ENCODE measurements at regions not wholly inside any gene's neighbourhood (a gene's known extent, or its start where the extent isn't known, plus 50 kb on each side); places are given as distances from the start of the nearest gene placed in this dataset.

GRCh38 chr7:53609185-53609584, 573.8 kb downstream of the POM121L12 start:
- intact Hi-C loops (cut with micrococcal nuclease; ENCODE audit: unreplicated experiment) = no loop called here
- Histone ChIP-seq H3K4me1 (replicated peaks; ENCODE audit: insufficient read depth) (no peaks in the 10 kb centered on the region), H3K36me3 (ENCODE audit: low read depth) (no peaks in the 10 kb centered on the region), H3K27me3 (ENCODE audit: insufficient read depth, low read depth) (no peaks in the 10 kb centered on the region), H3K27ac (no peak overlapping the region), H2AFZ (no peak overlapping the region), H3K4me2 (no peak overlapping the region), H4K20me1 (ENCODE audit: insufficient read depth) (no peaks in the 10 kb centered on the region), H3K4me3 (no peak overlapping the region), H3K9me2 (ENCODE audit: insufficient read depth) (no peaks in the 10 kb centered on the region), H3K79me2 (ENCODE audit: low read depth) (no peaks in the 10 kb centered on the region), H3F3A (ENCODE audit: insufficient read depth, low read depth) (no peaks in the 10 kb centered on the region), H3K9me3 (ENCODE audit: insufficient read depth, low read depth) (no peaks in the 10 kb centered on the region)
- DNase-seq = no peak
- POLR2A ChIA-PET (ENCODE audit: unreplicated experiment) = no interaction called here
- CTCF ChIA-PET = no interaction called here
- no TSS peak for BruUV-seq (replicated peaks)
- TF ChIP-seq, protein P1, sequence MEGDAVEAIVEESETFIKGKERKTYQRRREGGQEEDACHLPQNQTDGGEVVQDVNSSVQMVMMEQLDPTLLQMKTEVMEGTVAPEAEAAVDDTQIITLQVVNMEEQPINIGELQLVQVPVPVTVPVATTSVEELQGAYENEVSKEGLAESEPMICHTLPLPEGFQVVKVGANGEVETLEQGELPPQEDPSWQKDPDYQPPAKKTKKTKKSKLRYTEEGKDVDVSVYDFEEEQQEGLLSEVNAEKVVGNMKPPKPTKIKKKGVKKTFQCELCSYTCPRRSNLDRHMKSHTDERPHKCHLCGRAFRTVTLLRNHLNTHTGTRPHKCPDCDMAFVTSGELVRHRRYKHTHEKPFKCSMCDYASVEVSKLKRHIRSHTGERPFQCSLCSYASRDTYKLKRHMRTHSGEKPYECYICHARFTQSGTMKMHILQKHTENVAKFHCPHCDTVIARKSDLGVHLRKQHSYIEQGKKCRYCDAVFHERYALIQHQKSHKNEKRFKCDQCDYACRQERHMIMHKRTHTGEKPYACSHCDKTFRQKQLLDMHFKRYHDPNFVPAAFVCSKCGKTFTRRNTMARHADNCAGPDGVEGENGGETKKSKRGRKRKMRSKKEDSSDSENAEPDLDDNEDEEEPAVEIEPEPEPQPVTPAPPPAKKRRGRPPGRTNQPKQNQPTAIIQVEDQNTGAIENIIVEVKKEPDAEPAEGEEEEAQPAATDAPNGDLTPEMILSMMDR (conservative IDR thresholded peaks at IDR 0.05) = no peak
- TF ChIP-seq EZH2 (IDR thresholded peaks at IDR 0.05; ENCODE audit: low read depth) = no peak

GRCh38 chr7:53611043-53611442, 575.6 kb downstream of the POM121L12 start:
- H3K27me3 ChIP-seq (ENCODE audit: insufficient read depth, low read depth) = no peaks in the 10 kb centered on the region
- no peak overlapping the region for H3K27ac ChIP-seq
- H3K9me2 ChIP-seq (ENCODE audit: insufficient read depth) = no peaks in the 10 kb centered on the region
- no peaks in the 10 kb centered on the region for H3K79me2 ChIP-seq (ENCODE audit: low read depth)
- CTCF ChIA-PET = no interaction called here
- H3F3A ChIP-seq (ENCODE audit: insufficient read depth, low read depth) = no peaks in the 10 kb centered on the region
- POLR2A ChIA-PET (ENCODE audit: unreplicated experiment) = no interaction called here
- BruUV-seq (replicated peaks) = no TSS peak
- no peak for DNase-seq
- intact Hi-C loops (cut with micrococcal nuclease; ENCODE audit: unreplicated experiment) = loop anchor here (10.0 kb wide), 1 partner anchor 64 kb away; no protein-coding TSS in a partner anchor
- H3K4me1 ChIP-seq (replicated peaks; ENCODE audit: insufficient read depth) = no peaks in the 10 kb centered on the region
- no peak overlapping the region for H3K4me2 ChIP-seq
- TF ChIP-seq, protein P1 (conservative IDR thresholded peaks at IDR 0.05) = no peak
- no peak for TF ChIP-seq EZH2 (IDR thresholded peaks at IDR 0.05; ENCODE audit: low read depth)
- H3K9me3 ChIP-seq (ENCODE audit: insufficient read depth, low read depth) = no peaks in the 10 kb centered on the region
- H3K36me3 ChIP-seq (ENCODE audit: low read depth) = no peaks in the 10 kb centered on the region
- no peak overlapping the region for H3K4me3 ChIP-seq
- no peaks in the 10 kb centered on the region for H4K20me1 ChIP-seq (ENCODE audit: insufficient read depth)
- no peak overlapping the region for H2AFZ ChIP-seq

DNA sequence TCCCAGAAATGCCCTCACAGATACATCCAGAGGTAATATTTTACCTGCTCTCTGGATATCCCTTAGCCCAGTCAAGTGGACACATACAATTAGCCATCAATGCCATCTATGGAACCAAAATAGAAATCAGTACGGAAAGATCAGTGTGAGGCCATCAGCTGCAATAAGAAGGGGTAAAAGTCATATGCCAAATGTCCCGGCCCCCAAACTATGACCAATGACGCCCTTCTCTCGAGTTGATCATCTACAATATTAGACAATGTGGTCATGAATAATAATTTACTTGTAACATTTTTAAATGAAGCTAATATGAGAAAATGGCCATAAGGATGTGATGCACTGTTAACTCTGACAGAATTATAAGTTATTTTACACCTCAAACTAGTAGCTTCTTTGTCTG, 588.9 kb downstream of the POM121L12 start:
- Histone ChIP-seq H2AFZ (no peak overlapping the region), H3K9me2 (ENCODE audit: insufficient read depth) (no peaks in the 10 kb centered on the region), H3F3A (ENCODE audit: insufficient read depth, low read depth) (no peaks in the 10 kb centered on the region), H3K4me1 (replicated peaks; ENCODE audit: insufficient read depth) (no peaks in the 10 kb centered on the region), H3K27me3 (ENCODE audit: insufficient read depth, low read depth) (no peaks in the 10 kb centered on the region), H3K4me3 (no peak overlapping the region), H3K79me2 (ENCODE audit: low read depth) (no peaks in the 10 kb centered on the region), H3K27ac (no peak overlapping the region), H3K9me3 (ENCODE audit: insufficient read depth, low read depth) (no peaks in the 10 kb centered on the region), H3K4me2 (no peak overlapping the region), H4K20me1 (ENCODE audit: insufficient read depth) (no peaks in the 10 kb centered on the region), H3K36me3 (ENCODE audit: low read depth) (no peaks in the 10 kb centered on the region)
- CTCF ChIA-PET = no interaction called here
- intact Hi-C loops (cut with micrococcal nuclease; ENCODE audit: unreplicated experiment) = no loop called here
- no TSS peak for BruUV-seq (replicated peaks)
- no peak for DNase-seq
- no peak for TF ChIP-seq EZH2 (IDR thresholded peaks at IDR 0.05; ENCODE audit: low read depth)
- TF ChIP-seq, protein P1 (conservative IDR thresholded peaks at IDR 0.05) = no peak
- POLR2A ChIA-PET (ENCODE audit: unreplicated experiment) = no interaction called here
